Gastroesophageal sphincter (tissue), 3 donors: ENCODE measurements at regions not wholly inside any gene's neighbourhood (a gene's known extent, or its start where the extent isn't known, plus 50 kb on each side); places are given as distances from the start of the nearest gene placed in this dataset.

ENCODE experiments used
- CTCF ChIP-seq, 4 experiments: fragments of 200-600 bp in 2 of 4; fragments of 450-650 bp in 2 of 4; sonication (generic) in 1 of 4; IDR thresholded peaks; one replicate each; pipeline ENCODE4 v1.5.1; 2017 to 2019; ENCODE audit warnings: antibody characterized with exemption in 4 of 4, mild to moderate bottlenecking in 2 of 4, moderate library complexity in 2 of 4
- EP300 ChIP-seq: sonication (generic); formaldehyde crosslinking; IDR thresholded peaks from one replicate; pipeline ENCODE4 v1.6.1; 2017; ENCODE audit warnings: antibody characterized with exemption, mild to moderate bottlenecking
- POLR2AphosphoS5 ChIP-seq: sonication (generic); formaldehyde crosslinking; IDR thresholded peaks from one replicate; pipeline ENCODE4 v1.6.1; 2017; ENCODE audit warnings: antibody characterized with exemption

- TF ChIP-seq CTCF (IDR thresholded peaks at IDR 0.05): no peak
- TF ChIP-seq EP300: no peak
- no peak for TF ChIP-seq POLR2AphosphoS5
These were observed 88.4 kb upstream of the CDH5 start for GRCh38 chr16:66278111-66278531.
